SK-N-SH (cell line): ENCODE measurements at regions not wholly inside any gene's neighbourhood (a gene's known extent, or its start where the extent isn't known, plus 50 kb on each side); places are given as distances from the start of the nearest gene placed in this dataset.

Experiments used
- CTCF ChIA-PET: fragments of 300-600, 350-600 bp; formaldehyde crosslinking; extraction: SDS; loops from one replicate; lab custom pipeline; 2021; lab: Yijun Ruan, JAX
- POLR2A ChIA-PET: fragments of 350-600 bp; sonication (Branson Sonifier 250); formaldehyde crosslinking; extraction: SDS; loops from one replicate; lab custom pipeline; 2020; ENCODE audit warnings: antibody characterized with exemption, inconsistent platforms; lab: Yijun Ruan, JAX
- DNase-seq: peaks from one replicate; pipeline ENCODE4 v3.0.0; 2012
- H2AFZ ChIP-seq: fragments of 200-600 bp; sonication (generic); 2 replicates; pipeline ENCODE4 v1.8.1; 2016; ENCODE audit warnings: antibody characterized with exemption, mild to moderate bottlenecking, low read depth
- H3F3A ChIP-seq: fragments of 200-600 bp; sonication (generic); replicated peaks from 2 replicates; pipeline ENCODE3; 2016; ENCODE audit warnings: antibody characterized with exemption, mild to moderate bottlenecking; ENCODE audit not compliant: insufficient read depth
- H3K27ac ChIP-seq, 2 experiments: fragments of 200-500 bp in 1 of 2; fragments of 200-600 bp in 1 of 2; sonication (Bioruptor generic) in 1 of 2; sonication (generic), shearing (Covaris generic) in 1 of 2; 2 replicates each; pipeline versions ENCODE4 v1.5.1 to v1.6.1; 2014 to 2016; ENCODE audit warnings: low read depth in 2 of 2, inconsistent platforms in 1 of 2, low read length in 1 of 2, mild to moderate bottlenecking in 1 of 2, mixed read lengths in 1 of 2
- H3K27me3 ChIP-seq: fragments of 200-600 bp; sonication (generic), shearing (Covaris generic); 2 replicates; pipeline ENCODE4 v1.6.1; 2016; ENCODE audit warnings: mixed run types; ENCODE audit not compliant: insufficient read depth
- H3K36me3 ChIP-seq, 2 experiments: fragments of 200-500 bp in 1 of 2; fragments of 200-600 bp in 1 of 2; sonication (Bioruptor generic) in 1 of 2; sonication (generic) in 1 of 2; replicated peaks in 1 of 2; 2 replicates each; pipeline versions ENCODE3 to v1.5.1; 2014 to 2016; ENCODE audit warnings: low read length in 1 of 2, mild to moderate bottlenecking in 1 of 2; ENCODE audit not compliant: insufficient read depth in 2 of 2, control insufficient read depth in 1 of 2
- H3K4me1 ChIP-seq, 2 experiments: fragments of 200-500 bp in 1 of 2; fragments of 200-600 bp in 1 of 2; sonication (Bioruptor generic) in 1 of 2; sonication (generic), shearing (Covaris generic) in 1 of 2; 2 replicates each; pipeline versions ENCODE4 v1.5.1 to v1.6.1; 2014 to 2016; ENCODE audit warnings: low read depth in 1 of 2, low read length in 1 of 2, mixed run types in 1 of 2; ENCODE audit not compliant: insufficient read depth in 2 of 2, control insufficient read depth in 1 of 2
- H3K4me2 ChIP-seq: fragments of 200-600 bp; sonication (generic), shearing (Covaris generic); 2 replicates; pipeline ENCODE4 v1.6.1; 2017; ENCODE audit warnings: mixed run types
- H3K4me3 ChIP-seq, 2 experiments: fragments of 200-500 bp in 1 of 2; fragments of 200-600 bp in 1 of 2; sonication (Bioruptor generic) in 1 of 2; sonication (generic), shearing (Covaris generic) in 1 of 2; 2 replicates each; pipeline versions ENCODE4 v1.5.1 to v1.8.1; 2014 to 2016; ENCODE audit warnings: low read depth in 2 of 2, inconsistent platforms in 1 of 2, low read length in 1 of 2, mild to moderate bottlenecking in 1 of 2, mixed read lengths in 1 of 2, moderate library complexity in 1 of 2
- H3K79me2 ChIP-seq: fragments of 200-600 bp; sonication (generic); 2 replicates; pipeline ENCODE4 v1.8.1; 2017; ENCODE audit warnings: mild to moderate bottlenecking; ENCODE audit not compliant: insufficient read depth
- H3K9ac ChIP-seq: fragments of 200-600 bp; sonication (generic); 2 replicates; pipeline ENCODE4 v1.6.1; 2017; ENCODE audit warnings: mixed run types
- H3K9me2 ChIP-seq: fragments of 200-600 bp; sonication (generic); 2 replicates; pipeline ENCODE4 v1.6.1; 2017; ENCODE audit warnings: mixed run types
- H3K9me3 ChIP-seq: fragments of 200-600 bp; sonication (generic); 2 replicates; pipeline ENCODE4 v1.6.1; 2017; ENCODE audit warnings: mixed run types, mild to moderate bottlenecking, moderate library complexity
- H4K20me1 ChIP-seq: fragments of 200-600 bp; sonication (generic); 2 replicates; pipeline ENCODE4 v1.6.1; 2017; ENCODE audit warnings: mild to moderate bottlenecking, mixed run types; ENCODE audit not compliant: insufficient read depth
- CHD2 ChIP-seq: fragments of 150-350 bp; IDR thresholded peaks from 2 replicates; pipeline ENCODE4 v1.6.1; 2018; ENCODE audit warnings: low read length; ENCODE audit not compliant: partially characterized antibody
- CTCF ChIP-seq: fragments of 200-600 bp; sonication (generic); IDR thresholded peaks from 2 replicates; pipeline ENCODE4 v1.6.1; 2017; ENCODE audit warnings: antibody characterized with exemption, mild to moderate bottlenecking, moderate library complexity
- ELF1 ChIP-seq: IDR thresholded peaks from 2 replicates; pipeline ENCODE4 v1.4.0; 2012
- EP300 ChIP-seq, 2 experiments: IDR thresholded peaks; 2 replicates each; pipeline versions ENCODE4 v1.4.0 to v1.6.1; 2012; ENCODE audit warnings: borderline replicate concordance in 1 of 2, low read depth in 1 of 2, low read length in 1 of 2
- FOSL2 ChIP-seq: IDR thresholded peaks from 2 replicates; pipeline ENCODE4 v1.4.0; 2012; ENCODE audit warnings: low read depth, mild to moderate bottlenecking, moderate library complexity, borderline replicate concordance
- FOXJ3 ChIP-seq: sonication (generic); formaldehyde crosslinking; IDR thresholded peaks from 2 replicates; pipeline ENCODE4 v1.5.1; 2020; ENCODE audit warnings: mild to moderate bottlenecking, missing genetic modification reagents
- GATA2 ChIP-seq: sonication (generic); formaldehyde crosslinking; IDR thresholded peaks from 2 replicates; pipeline ENCODE4 v1.5.0; 2020; ENCODE audit warnings: mild to moderate bottlenecking, missing genetic modification reagents
- IRF3 ChIP-seq: fragments of 150-350 bp; IDR thresholded peaks from 2 replicates; pipeline ENCODE4 v1.6.1; 2016; ENCODE audit warnings: mild to moderate bottlenecking, low read depth, low read length
- JUND ChIP-seq: IDR thresholded peaks from 2 replicates; pipeline ENCODE4 v1.4.0; 2012
- MEF2A ChIP-seq: IDR thresholded peaks from 2 replicates; pipeline ENCODE4 v1.4.0; 2012; ENCODE audit warnings: low read depth, borderline replicate concordance
- MXI1 ChIP-seq: IDR thresholded peaks from 2 replicates; pipeline ENCODE4 v1.6.1; 2012; ENCODE audit warnings: mild to moderate bottlenecking, low read depth, low read length, improper control_type of control experiment
- POLR2AphosphoS5 ChIP-seq: IDR thresholded peaks from 2 replicates; pipeline ENCODE4 v1.6.1; 2012; ENCODE audit warnings: low read depth, low read length
- RAD21 ChIP-seq: IDR thresholded peaks from 2 replicates; pipeline ENCODE4 v1.6.1; 2012; ENCODE audit warnings: mild to moderate bottlenecking, low read length
- RCOR1 ChIP-seq: fragments of 150-350 bp; IDR thresholded peaks from 2 replicates; pipeline ENCODE4 v1.6.1; 2017; ENCODE audit warnings: antibody characterized with exemption, low read length
- SMC3 ChIP-seq: IDR thresholded peaks from 2 replicates; pipeline ENCODE4 v1.6.1; 2012; ENCODE audit warnings: low read depth, low read length, improper control_type of control experiment
- TEAD4 ChIP-seq: IDR thresholded peaks from 2 replicates; pipeline ENCODE4 v1.4.0; 2012; ENCODE audit warnings: mild to moderate bottlenecking, borderline replicate concordance; ENCODE audit not compliant: insufficient read depth
- USF2 ChIP-seq: fragments of 150-350 bp; IDR thresholded peaks from 2 replicates; pipeline ENCODE4 v1.6.1; 2017; ENCODE audit warnings: antibody characterized with exemption, low read length, low read depth, borderline replicate concordance
- YY1 ChIP-seq: IDR thresholded peaks from 2 replicates; pipeline ENCODE4 v1.4.0; 2012; ENCODE audit warnings: low read depth, mild to moderate bottlenecking
- WGBS: methylation state at CpG from one replicate; pipeline ENCODE4 v1.1.6; 2017; ENCODE audit warnings: low lambda C conversion rate; 5-methylcytosine and 5-hydroxymethylcytosine counted together

- CTCF ChIA-PET: no interaction called here
- H3K9me3 ChIP-seq: 0 out of 2 replicates have a peak, but pooled peaks cover 6% of the 10 kb centered on the region
- TF ChIP-seq EP300 (IDR thresholded peaks at IDR 0.05; ENCODE audit: borderline replicate concordance in 1 of 2, low read depth in 1 of 2, low read length in 1 of 2) (no peak), SMC3 (no peak), FOXJ3 (CRISPR knock-in tag) (no peak), POLR2AphosphoS5 (no peak)
Measured at GRCh38 chr1:59194621-59195020, 102.3 kb upstream of the FGGY start.

GRCh38 chr1:59195151-59195550, 101.7 kb upstream of the FGGY start:
- no peak for DNase-seq
- Histone ChIP-seq H3K79me2 (no peaks in the 10 kb centered on the region), H2AFZ (no peak overlapping the region), H3F3A (no peaks in the 10 kb centered on the region), H3K4me1 (no peaks in the 10 kb centered on the region), H4K20me1 (no peaks in the 10 kb centered on the region), H3K27me3 (no peaks in the 10 kb centered on the region), H3K4me3 (no peak overlapping the region), H3K9me2 (no peaks in the 10 kb centered on the region), H3K36me3 (no peaks in the 10 kb centered on the region), H3K9ac (no peak overlapping the region), H3K9me3 (0 out of 2 replicates have a peak, but pooled peaks cover 6% of the 10 kb centered on the region), H3K27ac (no peak overlapping the region), H3K4me2 (no peak overlapping the region)
- 36% methylated on average over 1 of the region's 1 CpG for WGBS
- ChIA-PET POLR2A (no interaction called here), CTCF (no interaction called here)
- TF ChIP-seq CTCF: no peak
- TF ChIP-seq POLR2AphosphoS5: no peak
- no peak for TF ChIP-seq USF2
- TF ChIP-seq FOSL2: no peak
- no peak for TF ChIP-seq RCOR1
- no peak for TF ChIP-seq GATA2 (CRISPR knock-in tag)
- no peak for TF ChIP-seq JUND
- TF ChIP-seq IRF3: no peak
- no peak for TF ChIP-seq ELF1
- no peak for TF ChIP-seq MXI1
- no peak for TF ChIP-seq TEAD4
- no peak for TF ChIP-seq YY1
- no peak for TF ChIP-seq RAD21
- TF ChIP-seq SMC3: no peak
- TF ChIP-seq MEF2A: no peak
- no peak for TF ChIP-seq CHD2

More at GRCh38 chr1:59194621-59195020, 102.3 kb upstream of the FGGY start:
- no peaks in the 10 kb centered on the region for H3K9me2 ChIP-seq
- no peak overlapping the region for H3K27ac ChIP-seq
- H3K36me3 ChIP-seq: no peaks in the 10 kb centered on the region
- H3K27me3 ChIP-seq: no peaks in the 10 kb centered on the region
- H3K4me3 ChIP-seq: no peak overlapping the region
- no peak for DNase-seq
- POLR2A ChIA-PET: no interaction called here
- H3K4me1 ChIP-seq: no peaks in the 10 kb centered on the region
- H3K9ac ChIP-seq: no peak overlapping the region
- H3K4me2 ChIP-seq: no peak overlapping the region
- no peaks in the 10 kb centered on the region for H3K79me2 ChIP-seq
- H3F3A ChIP-seq: no peaks in the 10 kb centered on the region
- 94% methylated on average over 2 of the region's 2 CpGs for WGBS
- H2AFZ ChIP-seq: no peak overlapping the region
- no peaks in the 10 kb centered on the region for H4K20me1 ChIP-seq
